OCI-LY3 (cell line): ENCODE measurements at regions not wholly inside any gene's neighbourhood (a gene's known extent, or its start where the extent isn't known, plus 50 kb on each side); places are given as distances from the start of the nearest gene placed in this dataset.

ENCODE experiments used
- EZH2phosphoT487 ChIP-seq: fragments of 200-600 bp; shearing (Covaris generic); IDR thresholded peaks from 2 replicates; pipeline ENCODE4 v1.6.1; 2018; ENCODE audit warnings: antibody characterized with exemption, mixed run types, low read depth
- TF ChIP-seq, protein P1 (sequence below): fragments of 200-600, 300-600 bp; sonication (generic); IDR thresholded peaks from 2 replicates; pipeline ENCODE4 v1.5.1; 2014; ENCODE audit warnings: antibody characterized with exemption, low read length, low read depth

DNA sequence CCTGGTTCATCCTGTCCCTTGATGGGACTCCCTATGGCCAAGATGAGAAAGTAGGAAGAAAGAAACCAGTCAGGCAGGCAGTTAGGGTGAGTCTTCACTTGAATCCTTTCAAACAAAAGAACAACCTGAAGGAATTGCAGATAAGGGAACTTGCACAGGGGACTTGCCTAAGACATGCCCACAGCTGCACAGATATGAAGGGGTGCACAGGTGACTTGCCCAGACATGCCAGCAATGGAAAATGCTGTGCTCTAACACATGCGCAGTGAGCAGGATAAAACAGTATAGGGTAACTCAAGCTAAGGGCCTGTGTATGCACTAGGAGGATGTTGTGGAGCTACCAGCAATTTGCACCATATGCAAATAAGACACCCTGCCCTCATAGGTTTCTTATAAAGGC, 404.6 kb upstream of the USP9Y start:
- TF ChIP-seq, protein P1, sequence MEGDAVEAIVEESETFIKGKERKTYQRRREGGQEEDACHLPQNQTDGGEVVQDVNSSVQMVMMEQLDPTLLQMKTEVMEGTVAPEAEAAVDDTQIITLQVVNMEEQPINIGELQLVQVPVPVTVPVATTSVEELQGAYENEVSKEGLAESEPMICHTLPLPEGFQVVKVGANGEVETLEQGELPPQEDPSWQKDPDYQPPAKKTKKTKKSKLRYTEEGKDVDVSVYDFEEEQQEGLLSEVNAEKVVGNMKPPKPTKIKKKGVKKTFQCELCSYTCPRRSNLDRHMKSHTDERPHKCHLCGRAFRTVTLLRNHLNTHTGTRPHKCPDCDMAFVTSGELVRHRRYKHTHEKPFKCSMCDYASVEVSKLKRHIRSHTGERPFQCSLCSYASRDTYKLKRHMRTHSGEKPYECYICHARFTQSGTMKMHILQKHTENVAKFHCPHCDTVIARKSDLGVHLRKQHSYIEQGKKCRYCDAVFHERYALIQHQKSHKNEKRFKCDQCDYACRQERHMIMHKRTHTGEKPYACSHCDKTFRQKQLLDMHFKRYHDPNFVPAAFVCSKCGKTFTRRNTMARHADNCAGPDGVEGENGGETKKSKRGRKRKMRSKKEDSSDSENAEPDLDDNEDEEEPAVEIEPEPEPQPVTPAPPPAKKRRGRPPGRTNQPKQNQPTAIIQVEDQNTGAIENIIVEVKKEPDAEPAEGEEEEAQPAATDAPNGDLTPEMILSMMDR, result no peak
- TF ChIP-seq EZH2phosphoT487, result no peak
